ENCODE measurements at regions not wholly inside any gene's neighbourhood (a gene's known extent, or its start where the extent isn't known, plus 50 kb on each side); places are given as distances from the start of the nearest gene placed in this dataset.

- ChIA-PET CTCF (interaction anchor here (1.1 to 1.6 kb wide), 3 partner anchors 807 to 928 kb away, joined by 4 to 5 read pairs (median 5); no protein-coding TSS in a partner anchor), POLR2A (no interaction called here), SMC1A (ENCODE audit: uncharacterized antibody, unreplicated experiment) (no interaction called here), RAD21 (ENCODE audit: unreplicated experiment) (no interaction called here)
- H4K20me1 ChIP-seq (ENCODE audit: control insufficient read depth, insufficient read depth), result no peaks in the 10 kb centered on the region
- whole genome bisulfite sequencing (ENCODE audit: insufficient coverage, insufficient replicate concordance, low lambda C conversion rate, missing lambda C conversion rate), result 7% methylated on average over 6 of the region's 6 CpGs
- H3K9me3 ChIP-seq (replicated peaks; ENCODE audit: control insufficient read depth, insufficient read depth, low read length), result no peaks in the 10 kb centered on the region
- peak; percentile 77 for ATAC-seq
- TF ChIP-seq RBBP5 (conservative IDR thresholded peaks at IDR 0.05) (no peak), ZNF207 (IDR thresholded peaks at IDR 0.05; ENCODE audit: borderline replicate concordance) (no peak), RUNX3 (IDR thresholded peaks at IDR 0.05; ENCODE audit: low read length) (0 out of 2 replicates have a peak, but pooled peaks have one; percentile 13), CHD4 (IDR thresholded peaks at IDR 0.05) (no peak), ZBTB40 (IDR thresholded peaks at IDR 0.05; ENCODE audit: borderline replicate concordance) (no peak), RAD51 (IDR thresholded peaks at IDR 0.05) (no peak), RAD21 (IDR thresholded peaks at IDR 0.05; ENCODE audit: insufficient read depth, low read depth, low read length) (peak; percentile 42; the same call in 1 of the 2 replicates), CTCF (IDR thresholded peaks at IDR 0.05 in 2 of 3, conservative IDR thresholded peaks at IDR 0.05 in 1 of 3; ENCODE audit: control insufficient read depth in 2 of 3, extremely low read depth in 1 of 3, insufficient read depth in 1 of 3, low read depth in 3 of 3, low read length in 3 of 3) (peak; percentile 21 to 25 (median 22); a peak in 4 of 6 replicates), BCL11A (IDR thresholded peaks at IDR 0.05; ENCODE audit: low read depth, low read length) (no peak)
- TF ChIP-seq, protein P1, sequence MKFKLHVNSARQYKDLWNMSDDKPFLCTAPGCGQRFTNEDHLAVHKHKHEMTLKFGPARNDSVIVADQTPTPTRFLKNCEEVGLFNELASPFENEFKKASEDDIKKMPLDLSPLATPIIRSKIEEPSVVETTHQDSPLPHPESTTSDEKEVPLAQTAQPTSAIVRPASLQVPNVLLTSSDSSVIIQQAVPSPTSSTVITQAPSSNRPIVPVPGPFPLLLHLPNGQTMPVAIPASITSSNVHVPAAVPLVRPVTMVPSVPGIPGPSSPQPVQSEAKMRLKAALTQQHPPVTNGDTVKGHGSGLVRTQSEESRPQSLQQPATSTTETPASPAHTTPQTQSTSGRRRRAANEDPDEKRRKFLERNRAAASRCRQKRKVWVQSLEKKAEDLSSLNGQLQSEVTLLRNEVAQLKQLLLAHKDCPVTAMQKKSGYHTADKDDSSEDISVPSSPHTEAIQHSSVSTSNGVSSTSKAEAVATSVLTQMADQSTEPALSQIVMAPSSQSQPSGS (IDR thresholded peaks at IDR 0.05; ENCODE audit: low read length), result no peak
- TF ChIP-seq, protein P2, sequence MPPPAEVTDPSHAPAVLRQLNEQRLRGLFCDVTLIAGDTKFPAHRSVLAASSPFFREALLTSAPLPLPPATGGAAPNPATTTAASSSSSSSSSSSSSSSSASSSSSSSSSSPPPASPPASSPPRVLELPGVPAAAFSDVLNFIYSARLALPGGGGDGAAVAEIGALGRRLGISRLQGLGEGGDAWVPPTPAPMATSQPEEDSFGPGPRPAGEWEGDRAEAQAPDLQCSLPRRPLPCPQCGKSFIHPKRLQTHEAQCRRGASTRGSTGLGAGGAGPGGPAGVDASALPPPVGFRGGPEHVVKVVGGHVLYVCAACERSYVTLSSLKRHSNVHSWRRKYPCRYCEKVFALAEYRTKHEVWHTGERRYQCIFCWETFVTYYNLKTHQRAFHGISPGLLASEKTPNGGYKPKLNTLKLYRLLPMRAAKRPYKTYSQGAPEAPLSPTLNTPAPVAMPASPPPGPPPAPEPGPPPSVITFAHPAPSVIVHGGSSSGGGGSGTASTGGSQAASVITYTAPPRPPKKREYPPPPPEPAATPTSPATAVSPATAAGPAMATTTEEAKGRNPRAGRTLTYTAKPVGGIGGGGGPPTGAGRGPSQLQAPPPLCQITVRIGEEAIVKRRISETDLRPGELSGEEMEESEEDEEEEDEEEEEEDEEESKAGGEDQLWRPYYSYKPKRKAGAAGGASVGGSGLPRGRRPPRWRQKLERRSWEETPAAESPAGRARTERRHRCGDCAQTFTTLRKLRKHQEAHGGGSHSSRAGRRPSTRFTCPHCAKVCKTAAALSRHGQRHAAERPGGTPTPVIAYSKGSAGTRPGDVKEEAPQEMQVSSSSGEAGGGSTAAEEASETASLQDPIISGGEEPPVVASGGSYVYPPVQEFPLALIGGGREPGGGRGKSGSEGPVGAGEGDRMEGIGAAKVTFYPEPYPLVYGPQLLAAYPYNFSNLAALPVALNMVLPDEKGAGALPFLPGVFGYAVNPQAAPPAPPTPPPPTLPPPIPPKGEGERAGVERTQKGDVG (CRISPR knock-in tag; IDR thresholded peaks at IDR 0.05), result no peak
- no peaks in the 10 kb centered on the region for H3K27me3 ChIP-seq (replicated peaks in 1 of 2; ENCODE audit: control insufficient read depth in 2 of 2, insufficient read depth in 2 of 2, low read length in 1 of 2)
- H3K4me1 ChIP-seq (ENCODE audit: control insufficient read depth, insufficient read depth, low read length), result no peaks in the 10 kb centered on the region
- no peak overlapping the region for H3K4me2 ChIP-seq (ENCODE audit: control insufficient read depth, insufficient read depth)
- DNase-seq (ENCODE audit: low read depth, low spot score), result no peak
- in situ Hi-C loops (cut with MboI) (no loop called here), intact Hi-C loops (cut with micrococcal nuclease; ENCODE audit: unreplicated experiment) (loop anchor here (10.0 kb wide), 1 partner anchor 802 kb away; no protein-coding TSS in a partner anchor)
- no peak overlapping the region for H3K4me3 ChIP-seq
- H3K9ac ChIP-seq (ENCODE audit: control insufficient read depth, insufficient read depth, low read length), result no peak overlapping the region
- H3K79me2 ChIP-seq (ENCODE audit: control insufficient read depth, insufficient read depth, low read length), result no peaks in the 10 kb centered on the region
- no peak for FAIRE-seq
- H2AFZ ChIP-seq (ENCODE audit: control insufficient read depth, low read depth, low read length), result no peak overlapping the region
- BruUV-seq (replicated peaks), result no TSS peak
- no peak overlapping the region for H3K27ac ChIP-seq (ENCODE audit: control insufficient read depth, insufficient read depth)
- H3K36me3 ChIP-seq (ENCODE audit: control insufficient read depth in 2 of 2, insufficient read depth in 2 of 2, low read length in 1 of 2), result no peaks in the 10 kb centered on the region
Observed at GRCh38 chrX:33336783-33337182, 125.4 kb upstream of the DMD start.
